OCI-LY1 (cell line): ENCODE measurements at regions not wholly inside any gene's neighbourhood (a gene's known extent, or its start where the extent isn't known, plus 50 kb on each side); places are given as distances from the start of the nearest gene placed in this dataset.

Source experiments
- H2AFZ ChIP-seq: fragments of 200-600 bp; sonication (generic), shearing (Covaris generic); 2 replicates; pipeline ENCODE4 v1.6.0; 2014; ENCODE audit warnings: antibody characterized with exemption, mild to moderate bottlenecking, low read length
- H3F3A ChIP-seq: fragments of 200-600 bp; sonication (generic), shearing (Covaris generic); 2 replicates; pipeline ENCODE4 v1.6.0; 2014; ENCODE audit warnings: mild to moderate bottlenecking, antibody characterized with exemption, low read length, moderate library complexity; ENCODE audit not compliant: insufficient read depth
- H3K27ac ChIP-seq: fragments of 200-600 bp; sonication (generic); 2 replicates; pipeline ENCODE4 v1.5.1; 2014; ENCODE audit warnings: low read length, mixed run types, mild to moderate bottlenecking, low read depth; ENCODE audit not compliant: poor library complexity, severe bottlenecking
- H3K27me3 ChIP-seq: fragments of 200-600 bp; sonication (generic); 2 replicates; pipeline ENCODE4 v1.6.0; 2014; ENCODE audit warnings: antibody characterized with exemption, mild to moderate bottlenecking, low read length, moderate library complexity; ENCODE audit not compliant: insufficient read depth
- H3K36me3 ChIP-seq: fragments of 200-600 bp; sonication (generic); 2 replicates; pipeline ENCODE4 v1.6.1; 2014; ENCODE audit warnings: mild to moderate bottlenecking, antibody characterized with exemption, low read length, moderate library complexity, mixed read lengths; ENCODE audit not compliant: insufficient read depth
- H3K4me1 ChIP-seq: fragments of 200-600 bp; sonication (generic); 2 replicates; pipeline ENCODE4 v1.5.1; 2014; ENCODE audit warnings: mild to moderate bottlenecking, low read length, moderate library complexity; ENCODE audit not compliant: insufficient read depth, severe bottlenecking
- H3K4me2 ChIP-seq: fragments of 200-600 bp; sonication (generic), shearing (Covaris generic); 2 replicates; pipeline ENCODE4 v1.6.1; 2014; ENCODE audit warnings: low read length
- H3K4me3 ChIP-seq: fragments of 200-600 bp; sonication (generic); 2 replicates; pipeline ENCODE4 v1.5.1; 2014; ENCODE audit warnings: low read length, low read depth, mild to moderate bottlenecking, mixed read lengths; ENCODE audit not compliant: poor library complexity, severe bottlenecking
- H3K79me2 ChIP-seq: fragments of 200-600 bp; shearing (Covaris generic); 2 replicates; pipeline ENCODE4 v1.6.1; 2016; ENCODE audit warnings: mixed run types, low read length, mixed read lengths; ENCODE audit not compliant: insufficient read depth
- H3K9ac ChIP-seq: fragments of 200-600 bp; sonication (generic), shearing (Covaris generic); 2 replicates; pipeline ENCODE4 v1.6.1; 2014; ENCODE audit warnings: mild to moderate bottlenecking, low read length, mixed read lengths
- H3K9me2 ChIP-seq: fragments of 200-600 bp; sonication (generic), shearing (Covaris generic); 2 replicates; pipeline ENCODE4 v1.6.1; 2014; ENCODE audit warnings: low read depth, mild to moderate bottlenecking, low read length, mixed read lengths
- H3K9me3 ChIP-seq: fragments of 200-600 bp; shearing (Covaris generic); 2 replicates; pipeline ENCODE4 v1.6.1; 2014; ENCODE audit warnings: low read length, mixed read lengths
- H4K20me1 ChIP-seq: fragments of 200-600 bp; sonication (generic), shearing (Covaris generic); 2 replicates; pipeline ENCODE4 v1.6.0; 2016; ENCODE audit warnings: mild to moderate bottlenecking, low read length; ENCODE audit not compliant: insufficient read depth
- EZH2 ChIP-seq: fragments of 200-600 bp; sonication (generic), shearing (Covaris generic); IDR thresholded peaks from 2 replicates; pipeline ENCODE4 v1.8.0; 2017; ENCODE audit warnings: borderline replicate concordance, mixed run types, mild to moderate bottlenecking, antibody characterized with exemption, low read length, moderate library complexity, mixed read lengths
- TF ChIP-seq, protein P1 (sequence below): fragments of 200-600 bp; sonication (generic), shearing (Covaris generic); IDR thresholded peaks from 2 replicates; pipeline ENCODE4 v1.5.1; 2017; ENCODE audit warnings: mild to moderate bottlenecking, antibody characterized with exemption, low read length, moderate library complexity, mixed read lengths

DNA sequence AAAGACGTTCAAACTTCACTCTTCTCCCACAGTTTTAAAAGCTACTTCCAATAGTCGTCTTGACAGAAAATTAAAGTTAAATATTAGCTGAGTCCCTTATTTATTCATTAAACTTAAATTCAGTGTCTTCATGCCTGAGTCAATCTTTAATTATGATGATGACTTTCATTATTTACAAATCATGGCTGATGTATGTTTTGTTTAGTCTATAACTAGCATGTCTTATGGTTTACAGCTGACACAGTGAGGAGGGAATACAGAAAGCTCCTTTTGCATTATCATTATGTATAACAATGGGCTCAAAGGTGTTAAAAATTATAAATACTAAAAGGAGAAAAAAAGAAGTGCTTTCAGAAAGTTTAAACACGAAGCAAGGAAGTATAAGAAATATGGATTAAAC is 1333.1 kb downstream of the CDH8 start:
- no peaks in the 10 kb centered on the region for H3K4me1 ChIP-seq

DNA sequence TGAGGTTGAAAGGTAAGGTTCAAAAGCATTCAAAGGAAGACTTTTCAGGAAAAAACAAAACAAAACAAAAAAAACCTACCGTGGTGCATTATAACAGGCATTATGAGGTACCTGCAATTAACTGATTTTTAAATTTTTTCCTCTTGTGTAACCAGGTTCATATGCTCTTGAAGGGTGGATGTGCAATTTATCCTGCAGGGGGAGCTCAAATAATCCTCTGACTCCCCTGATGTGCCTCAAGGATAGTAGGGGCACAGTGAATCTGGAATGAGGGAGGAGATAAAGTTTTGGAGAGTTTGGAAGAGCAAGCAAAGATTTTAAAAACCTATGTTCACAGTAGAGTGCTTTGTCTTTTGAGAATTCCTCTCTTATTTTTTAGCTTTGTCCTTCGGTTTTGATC is 1349.4 kb downstream of the CDH8 start:
- Histone ChIP-seq H3K27ac (no peak overlapping the region), H2AFZ (no peak overlapping the region), H3K36me3 (no peaks in the 10 kb centered on the region), H4K20me1 (no peaks in the 10 kb centered on the region), H3K27me3 (no peaks in the 10 kb centered on the region), H3K79me2 (no peaks in the 10 kb centered on the region), H3K9me2 (no peaks in the 10 kb centered on the region), H3K9me3 (no peaks in the 10 kb centered on the region), H3K4me2 (no peak overlapping the region), H3K4me3 (no peak overlapping the region), H3K9ac (no peak overlapping the region), H3K4me1 (no peaks in the 10 kb centered on the region), H3F3A (no peaks in the 10 kb centered on the region)
- no peak for TF ChIP-seq EZH2
- TF ChIP-seq, protein P1, sequence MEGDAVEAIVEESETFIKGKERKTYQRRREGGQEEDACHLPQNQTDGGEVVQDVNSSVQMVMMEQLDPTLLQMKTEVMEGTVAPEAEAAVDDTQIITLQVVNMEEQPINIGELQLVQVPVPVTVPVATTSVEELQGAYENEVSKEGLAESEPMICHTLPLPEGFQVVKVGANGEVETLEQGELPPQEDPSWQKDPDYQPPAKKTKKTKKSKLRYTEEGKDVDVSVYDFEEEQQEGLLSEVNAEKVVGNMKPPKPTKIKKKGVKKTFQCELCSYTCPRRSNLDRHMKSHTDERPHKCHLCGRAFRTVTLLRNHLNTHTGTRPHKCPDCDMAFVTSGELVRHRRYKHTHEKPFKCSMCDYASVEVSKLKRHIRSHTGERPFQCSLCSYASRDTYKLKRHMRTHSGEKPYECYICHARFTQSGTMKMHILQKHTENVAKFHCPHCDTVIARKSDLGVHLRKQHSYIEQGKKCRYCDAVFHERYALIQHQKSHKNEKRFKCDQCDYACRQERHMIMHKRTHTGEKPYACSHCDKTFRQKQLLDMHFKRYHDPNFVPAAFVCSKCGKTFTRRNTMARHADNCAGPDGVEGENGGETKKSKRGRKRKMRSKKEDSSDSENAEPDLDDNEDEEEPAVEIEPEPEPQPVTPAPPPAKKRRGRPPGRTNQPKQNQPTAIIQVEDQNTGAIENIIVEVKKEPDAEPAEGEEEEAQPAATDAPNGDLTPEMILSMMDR, result peak; percentile 39

More for the DNA sequence above, 1333.1 kb downstream of the CDH8 start:
- no peaks in the 10 kb centered on the region for H3K9me2 ChIP-seq
- H4K20me1 ChIP-seq, result no peaks in the 10 kb centered on the region
- H3K27me3 ChIP-seq, result no peaks in the 10 kb centered on the region
- H3K27ac ChIP-seq, result no peak overlapping the region
- H3K4me3 ChIP-seq, result no peak overlapping the region
- no peak for TF ChIP-seq EZH2
- TF ChIP-seq, protein P1, result no peak
- H3F3A ChIP-seq, result no peaks in the 10 kb centered on the region
- no peak overlapping the region for H3K4me2 ChIP-seq
- no peak overlapping the region for H2AFZ ChIP-seq
- H3K36me3 ChIP-seq, result no peaks in the 10 kb centered on the region
- no peaks in the 10 kb centered on the region for H3K79me2 ChIP-seq
- H3K9me3 ChIP-seq, result no peaks in the 10 kb centered on the region
- no peak overlapping the region for H3K9ac ChIP-seq

DNA sequence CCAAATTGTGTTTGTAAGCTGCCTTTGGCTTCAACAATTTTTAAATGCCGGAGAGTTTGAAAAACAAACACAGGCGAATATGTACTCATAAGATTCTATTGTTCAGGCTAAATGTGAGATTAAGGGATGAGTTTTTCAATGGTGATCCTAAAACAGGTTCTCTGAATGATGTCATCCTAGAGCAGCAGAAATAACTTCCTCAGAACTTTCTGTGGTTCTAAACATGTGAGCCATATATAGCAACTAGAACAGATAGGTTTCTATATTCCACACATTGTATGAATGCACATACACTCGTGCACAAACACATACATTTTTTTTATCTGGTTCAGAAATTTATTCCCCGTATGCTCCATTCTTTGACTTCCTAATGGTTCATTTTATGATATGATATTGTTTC is 1352.2 kb downstream of the CDH8 start:
- TF ChIP-seq, protein P1, result no peak
- TF ChIP-seq EZH2, result no peak
- no peaks in the 10 kb centered on the region for H3K4me1 ChIP-seq
- no peaks in the 10 kb centered on the region for H3F3A ChIP-seq
- H3K4me2 ChIP-seq, result no peak overlapping the region
- H4K20me1 ChIP-seq, result no peaks in the 10 kb centered on the region
- no peaks in the 10 kb centered on the region for H3K9me2 ChIP-seq
- no peaks in the 10 kb centered on the region for H3K79me2 ChIP-seq
- no peak overlapping the region for H3K4me3 ChIP-seq
- H2AFZ ChIP-seq, result no peak overlapping the region
- H3K27me3 ChIP-seq, result no peaks in the 10 kb centered on the region
- no peak overlapping the region for H3K27ac ChIP-seq
- no peaks in the 10 kb centered on the region for H3K9me3 ChIP-seq
- H3K9ac ChIP-seq, result no peak overlapping the region
- no peaks in the 10 kb centered on the region for H3K36me3 ChIP-seq
